ENCODE measurements at regions not wholly inside any gene's neighbourhood (a gene's known extent, or its start where the extent isn't known, plus 50 kb on each side); places are given as distances from the start of the nearest gene placed in this dataset.

- Histone ChIP-seq H3K27ac (no peak overlapping the region), H3K4me2 (no peak overlapping the region), H3K79me2 (ENCODE audit: insufficient read depth, low read depth) (no peaks in the 10 kb centered on the region), H3K27me3 (ENCODE audit: insufficient read depth, low read depth) (no peaks in the 10 kb centered on the region), H4K20me1 (ENCODE audit: insufficient read depth) (no peaks in the 10 kb centered on the region), H2AFZ (ENCODE audit: low read depth) (no peak overlapping the region), H3K4me1 (ENCODE audit: low read depth, poor library complexity, severe bottlenecking) (no peaks in the 10 kb centered on the region), H3K9ac (no peak overlapping the region), H3K36me3 (ENCODE audit: insufficient read depth) (no peaks in the 10 kb centered on the region), H3K4me3 (IDR thresholded peaks at IDR 0.05; ENCODE audit: insufficient read depth, low read depth, low read length) (no peak overlapping the region)
- no peak for TF ChIP-seq CTCF (conservative IDR thresholded peaks at IDR 0.05; ENCODE audit: low read depth, low read length)
Observed at GRCh38 chr1:67555461-67556296, 125.5 kb upstream of the SERBP1 start.

GRCh38 chr1:67556297-67556900 lies 126.2 kb upstream of the SERBP1 start:
- Histone ChIP-seq H3K4me2 (no peak overlapping the region), H2AFZ (ENCODE audit: low read depth) (no peak overlapping the region), H3K9ac (no peak overlapping the region), H3K79me2 (ENCODE audit: insufficient read depth, low read depth) (no peaks in the 10 kb centered on the region), H4K20me1 (ENCODE audit: insufficient read depth) (no peaks in the 10 kb centered on the region), H3K27ac (no peak overlapping the region), H3K36me3 (ENCODE audit: insufficient read depth) (no peaks in the 10 kb centered on the region), H3K4me1 (ENCODE audit: low read depth, poor library complexity, severe bottlenecking) (peaks cover 2% of the 10 kb centered on the region), H3K27me3 (ENCODE audit: insufficient read depth, low read depth) (no peaks in the 10 kb centered on the region), H3K4me3 (IDR thresholded peaks at IDR 0.05; ENCODE audit: insufficient read depth, low read depth, low read length) (no peak overlapping the region)
- no peak for TF ChIP-seq CTCF (conservative IDR thresholded peaks at IDR 0.05; ENCODE audit: low read depth, low read length)

GRCh38 chr1:67557696-67558448 lies 127.1 kb upstream of the GADD45A start:
- H4K20me1 ChIP-seq (ENCODE audit: insufficient read depth) = no peaks in the 10 kb centered on the region
- TF ChIP-seq CTCF (conservative IDR thresholded peaks at IDR 0.05; ENCODE audit: low read depth, low read length) = no peak
- no peak overlapping the region for H2AFZ ChIP-seq (ENCODE audit: low read depth)
- no peak overlapping the region for H3K9ac ChIP-seq
- H3K4me3 ChIP-seq (IDR thresholded peaks at IDR 0.05; ENCODE audit: insufficient read depth, low read depth, low read length) = no peak overlapping the region
- no peaks in the 10 kb centered on the region for H3K79me2 ChIP-seq (ENCODE audit: insufficient read depth, low read depth)
- H3K27me3 ChIP-seq (ENCODE audit: insufficient read depth, low read depth) = no peaks in the 10 kb centered on the region
- H3K4me2 ChIP-seq = no peak overlapping the region
- H3K4me1 ChIP-seq (ENCODE audit: low read depth, poor library complexity, severe bottlenecking) = peaks cover 11% of the 10 kb centered on the region
- H3K27ac ChIP-seq = no peak overlapping the region
- H3K36me3 ChIP-seq (ENCODE audit: insufficient read depth) = no peaks in the 10 kb centered on the region

GRCh38 chr1:67558449-67559193 lies 126.4 kb upstream of the GADD45A start:
- Histone ChIP-seq H3K27me3 (ENCODE audit: insufficient read depth, low read depth) (no peaks in the 10 kb centered on the region), H3K9ac (no peak overlapping the region), H3K27ac (no peak overlapping the region), H3K4me2 (no peak overlapping the region), H3K4me1 (ENCODE audit: low read depth, poor library complexity, severe bottlenecking) (peaks cover 11% of the 10 kb centered on the region), H3K36me3 (ENCODE audit: insufficient read depth) (no peaks in the 10 kb centered on the region), H4K20me1 (ENCODE audit: insufficient read depth) (no peaks in the 10 kb centered on the region), H2AFZ (ENCODE audit: low read depth) (no peak overlapping the region), H3K4me3 (IDR thresholded peaks at IDR 0.05; ENCODE audit: insufficient read depth, low read depth, low read length) (no peak overlapping the region), H3K79me2 (ENCODE audit: insufficient read depth, low read depth) (no peaks in the 10 kb centered on the region)
- no peak for TF ChIP-seq CTCF (conservative IDR thresholded peaks at IDR 0.05; ENCODE audit: low read depth, low read length)
